ENCODE measurements at regions not wholly inside any gene's neighbourhood (a gene's known extent, or its start where the extent isn't known, plus 50 kb on each side); places are given as distances from the start of the nearest gene placed in this dataset.

GRCh38 chr9:81826517-81826906, 101.7 kb upstream of the SPATA31D4 start:
- no peaks in the 10 kb centered on the region for H3K9me3 ChIP-seq
- no peak overlapping the region for H3K4me2 ChIP-seq
- DNase-seq: no peak
- no peaks in the 10 kb centered on the region for H4K20me1 ChIP-seq (ENCODE audit: insufficient read depth)
- TF ChIP-seq CTCF (IDR thresholded peaks at IDR 0.05) (no peak), TCF12 (IDR thresholded peaks at IDR 0.05) (no peak), JUND (IDR thresholded peaks at IDR 0.05) (no peak), GATA2 (CRISPR knock-in tag; IDR thresholded peaks at IDR 0.05) (no peak), FOXM1 (IDR thresholded peaks at IDR 0.05; ENCODE audit: low read depth) (no peak), RAD21 (IDR thresholded peaks at IDR 0.05; ENCODE audit: low read length) (no peak), CHD2 (IDR thresholded peaks at IDR 0.05; ENCODE audit: low read length, partially characterized antibody) (no peak), NFIC (IDR thresholded peaks at IDR 0.05; ENCODE audit: borderline replicate concordance) (no peak), USF2 (IDR thresholded peaks at IDR 0.05; ENCODE audit: borderline replicate concordance, low read depth, low read length) (no peak), FOSL2 (IDR thresholded peaks at IDR 0.05; ENCODE audit: borderline replicate concordance, low read depth) (no peak), NRF1 (IDR thresholded peaks at IDR 0.05; ENCODE audit: low read depth, low read length) (no peak), USF1 (IDR thresholded peaks at IDR 0.05; ENCODE audit: borderline replicate concordance, low read depth) (no peak), RXRA (IDR thresholded peaks at IDR 0.05; ENCODE audit: borderline replicate concordance, low read depth) (no peak)
- POLR2A ChIA-PET: no interaction called here
- no peaks in the 10 kb centered on the region for H3F3A ChIP-seq (replicated peaks; ENCODE audit: insufficient read depth)
- no peaks in the 10 kb centered on the region for H3K9me2 ChIP-seq
- WGBS (ENCODE audit: low lambda C conversion rate): 93% methylated on average over 15 of the region's 15 CpGs
- H3K27ac ChIP-seq (ENCODE audit: low read depth in 2 of 2, low read length in 1 of 2): no peak overlapping the region
- no peak overlapping the region for H2AFZ ChIP-seq (ENCODE audit: low read depth)
- CTCF ChIA-PET: no interaction called here
- H3K9ac ChIP-seq: no peak overlapping the region
- no peaks in the 10 kb centered on the region; a peak in 1 of 4 replicates for H3K4me1 ChIP-seq (ENCODE audit: control insufficient read depth in 1 of 2, insufficient read depth in 2 of 2, low read depth in 1 of 2, low read length in 1 of 2)
- H3K4me3 ChIP-seq (ENCODE audit: low read depth in 2 of 2, low read length in 1 of 2): no peak overlapping the region
- no peaks in the 10 kb centered on the region for H3K27me3 ChIP-seq (ENCODE audit: insufficient read depth)
- H3K36me3 ChIP-seq (replicated peaks in 1 of 2; ENCODE audit: control insufficient read depth in 1 of 2, insufficient read depth in 2 of 2, low read length in 1 of 2): no peaks in the 10 kb centered on the region
- H3K79me2 ChIP-seq (ENCODE audit: insufficient read depth): no peaks in the 10 kb centered on the region

- H2AFZ ChIP-seq (ENCODE audit: low read depth): no peak overlapping the region
- no peak overlapping the region for H3K27ac ChIP-seq (ENCODE audit: low read depth in 2 of 2, low read length in 1 of 2)
- no peak overlapping the region for H3K4me2 ChIP-seq
- no peaks in the 10 kb centered on the region for H3K27me3 ChIP-seq (ENCODE audit: insufficient read depth)
- WGBS (ENCODE audit: low lambda C conversion rate): 71% methylated on average over 5 of the region's 5 CpGs
- no peaks in the 10 kb centered on the region for H3K36me3 ChIP-seq (replicated peaks in 1 of 2; ENCODE audit: control insufficient read depth in 1 of 2, insufficient read depth in 2 of 2, low read length in 1 of 2)
- POLR2A ChIA-PET: no interaction called here
- no peaks in the 10 kb centered on the region for H3K9me3 ChIP-seq
- H3K9ac ChIP-seq: no peak overlapping the region
- H3K79me2 ChIP-seq (ENCODE audit: insufficient read depth): no peaks in the 10 kb centered on the region
- DNase-seq: no peak
- CTCF ChIA-PET: interaction anchor here (1.4 kb wide), 1 partner anchor 21 kb away, joined by 3 read pairs; no protein-coding TSS in a partner anchor
- H3F3A ChIP-seq (replicated peaks; ENCODE audit: insufficient read depth): no peaks in the 10 kb centered on the region
- H4K20me1 ChIP-seq (ENCODE audit: insufficient read depth): no peaks in the 10 kb centered on the region
- no peaks in the 10 kb centered on the region for H3K9me2 ChIP-seq
- TF ChIP-seq RCOR1 (IDR thresholded peaks at IDR 0.05; ENCODE audit: low read length): no peak
- TF ChIP-seq GATA2 (CRISPR knock-in tag; IDR thresholded peaks at IDR 0.05): no peak
- TF ChIP-seq TCF12 (IDR thresholded peaks at IDR 0.05): no peak
- no peak for TF ChIP-seq EP300 (IDR thresholded peaks at IDR 0.05; ENCODE audit: borderline replicate concordance in 1 of 2, low read depth in 1 of 2, low read length in 1 of 2)
- no peak for TF ChIP-seq CTCF (IDR thresholded peaks at IDR 0.05)
- TF ChIP-seq SIN3A (IDR thresholded peaks at IDR 0.05; ENCODE audit: borderline replicate concordance, low read depth, low read length): no peak
- TF ChIP-seq RXRA (IDR thresholded peaks at IDR 0.05; ENCODE audit: borderline replicate concordance, low read depth): no peak
- TF ChIP-seq FOXJ3 (CRISPR knock-in tag; IDR thresholded peaks at IDR 0.05): no peak
- no peak for TF ChIP-seq CHD2 (IDR thresholded peaks at IDR 0.05; ENCODE audit: low read length, partially characterized antibody)
- TF ChIP-seq RAD21 (IDR thresholded peaks at IDR 0.05; ENCODE audit: low read length): no peak
- no peak for TF ChIP-seq GABPA (IDR thresholded peaks at IDR 0.05; ENCODE audit: low read depth)
- TF ChIP-seq JUND (IDR thresholded peaks at IDR 0.05): no peak
- TF ChIP-seq MXI1 (IDR thresholded peaks at IDR 0.05; ENCODE audit: low read depth, low read length): no peak
- TF ChIP-seq PBX3 (IDR thresholded peaks at IDR 0.05): no peak
- H3K4me1 ChIP-seq (ENCODE audit: control insufficient read depth in 1 of 2, insufficient read depth in 2 of 2, low read depth in 1 of 2, low read length in 1 of 2): no peaks in the 10 kb centered on the region; a peak in 1 of 4 replicates
- no peak overlapping the region for H3K4me3 ChIP-seq (ENCODE audit: low read depth in 2 of 2, low read length in 1 of 2)
These were observed 100.5 kb upstream of the SPATA31D4 start for GRCh38 chr9:81827616-81828296.
